ENCODE measurements at regions not wholly inside any gene's neighbourhood (a gene's known extent, or its start where the extent isn't known, plus 50 kb on each side); places are given as distances from the start of the nearest gene placed in this dataset.

- no peaks in the 10 kb centered on the region for H3K79me1 ChIP-seq (ENCODE audit: low read depth in 1 of 2, low read length in 2 of 2)
- H3K9me3 ChIP-seq (ENCODE audit: control insufficient read depth, insufficient read depth, low read length): no peaks in the 10 kb centered on the region
- in situ Hi-C loops (cut with MboI; ENCODE audit: low sequenced_read_pairs) (no loop called here), intact Hi-C loops (cut with micrococcal nuclease) (no loop called here), dilution Hi-C loops (cut with HindIII; ENCODE audit: low sequenced_read_pairs, unreplicated experiment) (no loop called here)
- H3K36me3 ChIP-seq (ENCODE audit: control insufficient read depth, insufficient read depth, low read length): no peaks in the 10 kb centered on the region
- no peak overlapping the region for H2AFZ ChIP-seq (replicated peaks; ENCODE audit: low read length, poor library complexity)
- H3K4me1 ChIP-seq (ENCODE audit: control insufficient read depth, insufficient read depth, low read length): no peaks in the 10 kb centered on the region
- CTCF ChIA-PET: interaction anchor here (1.2 kb wide), 1 partner anchor 27 kb away, joined by 4 read pairs; no protein-coding TSS in a partner anchor
- no peaks in the 10 kb centered on the region for H4K20me1 ChIP-seq (ENCODE audit: insufficient read depth, low read length)
- no peak for ATAC-seq (ENCODE audit: low read depth)
- H2BK20ac ChIP-seq (ENCODE audit: low read depth, low read length): no peak overlapping the region
- POLR2A ChIA-PET (ENCODE audit: unreplicated experiment): no interaction called here
- H3K56ac ChIP-seq (ENCODE audit: extremely low read depth, insufficient read depth, low read length): no peak overlapping the region
- no peak overlapping the region for H4K5ac ChIP-seq (ENCODE audit: low read depth, low read length)
- no peak overlapping the region for H3K4me2 ChIP-seq (ENCODE audit: low read depth, low read length)
- H2AK9ac ChIP-seq (replicated peaks; ENCODE audit: low read depth, low read length, poor library complexity): no peak overlapping the region
- H3K4ac ChIP-seq (ENCODE audit: low read depth, low read length): no peak overlapping the region
- H3K4me3 ChIP-seq (ENCODE audit: insufficient read depth, low read depth, low read length): no peak overlapping the region
- no peak overlapping the region for H2BK5ac ChIP-seq (ENCODE audit: low read depth, low read length, poor library complexity, severe bottlenecking)
- H4K91ac ChIP-seq (ENCODE audit: insufficient read depth, low read depth, low read length): no peak overlapping the region
- TF ChIP-seq NFE2L2 (IDR thresholded peaks at IDR 0.05; ENCODE audit: low read depth, low read length) (no peak), RFX5 (IDR thresholded peaks at IDR 0.05; ENCODE audit: low read depth, low read length) (no peak), POLR2A (IDR thresholded peaks at IDR 0.05; ENCODE audit: low read depth, low read length) (no peak), RAD21 (IDR thresholded peaks at IDR 0.05; ENCODE audit: low read length) (no peak), RCOR1 (IDR thresholded peaks at IDR 0.05; ENCODE audit: insufficient replicate concordance, low read length) (no peak), CEBPB (IDR thresholded peaks at IDR 0.05; ENCODE audit: low read depth, low read length) (no peak), MAFK (IDR thresholded peaks at IDR 0.05; ENCODE audit: low read depth, low read length) (no peak), BHLHE40 (IDR thresholded peaks at IDR 0.05; ENCODE audit: low read depth, low read length) (no peak)
- TF ChIP-seq, protein P1, sequence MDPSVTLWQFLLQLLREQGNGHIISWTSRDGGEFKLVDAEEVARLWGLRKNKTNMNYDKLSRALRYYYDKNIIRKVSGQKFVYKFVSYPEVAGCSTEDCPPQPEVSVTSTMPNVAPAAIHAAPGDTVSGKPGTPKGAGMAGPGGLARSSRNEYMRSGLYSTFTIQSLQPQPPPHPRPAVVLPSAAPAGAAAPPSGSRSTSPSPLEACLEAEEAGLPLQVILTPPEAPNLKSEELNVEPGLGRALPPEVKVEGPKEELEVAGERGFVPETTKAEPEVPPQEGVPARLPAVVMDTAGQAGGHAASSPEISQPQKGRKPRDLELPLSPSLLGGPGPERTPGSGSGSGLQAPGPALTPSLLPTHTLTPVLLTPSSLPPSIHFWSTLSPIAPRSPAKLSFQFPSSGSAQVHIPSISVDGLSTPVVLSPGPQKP (IDR thresholded peaks at IDR 0.05; ENCODE audit: borderline replicate concordance, low read depth, low read length): no peak
- no peaks in the 10 kb centered on the region for H3K27me3 ChIP-seq (ENCODE audit: control insufficient read depth, insufficient read depth, low read length)
- no peaks in the 10 kb centered on the region for H3K9me1 ChIP-seq (ENCODE audit: insufficient read depth, low read length)
- H3K9ac ChIP-seq (ENCODE audit: low read depth, low read length): no peak overlapping the region
- H4K8ac ChIP-seq (ENCODE audit: low read depth in 2 of 2, low read length in 2 of 2): no peak overlapping the region
- no peak overlapping the region for H2BK120ac ChIP-seq (ENCODE audit: low read depth, low read length)
- no peak for DNase-seq
- no peak overlapping the region for H2BK15ac ChIP-seq (ENCODE audit: low read depth, low read length)
- H3K14ac ChIP-seq (replicated peaks; ENCODE audit: low read depth, low read length): no peak overlapping the region
- no peak overlapping the region for H3K18ac ChIP-seq (ENCODE audit: low read depth, low read length)
- H2AK5ac ChIP-seq (ENCODE audit: low read depth, low read length): no peak overlapping the region
- H3K23ac ChIP-seq (ENCODE audit: low read depth, low read length): no peak overlapping the region
- no peak overlapping the region for H3K27ac ChIP-seq (ENCODE audit: insufficient read depth, low read length)
- BruUV-seq (replicated peaks): no TSS peak
These were observed 56.0 kb upstream of the CTTNBP2 start for GRCh38 chr7:117929237-117929636.

All from IMR-90 (cell line).